Natural killer cell (primary cell): ENCODE measurements at regions not wholly inside any gene's neighbourhood (a gene's known extent, or its start where the extent isn't known, plus 50 kb on each side); places are given as distances from the start of the nearest gene placed in this dataset.

Experiments
- ATAC-seq, 3 donors: fragments of 150-1000 bp in 2 of 3; fragments of 200-7000 bp in 1 of 3; cut with Tn5 transposase; 1 replicate in 1 of 3; 2 replicates in 2 of 3; pipeline ENCODE4 v1.10.0; 2021; ENCODE audit warnings: mild to moderate bottlenecking in 2 of 3, moderate library complexity in 2 of 3
- DNase-seq, 2 donors: peaks; one replicate each; pipeline versions ENCODE4 v3.0.0 to v3.0.0-alpha.2; 2013 to 2021; ENCODE audit warnings: mixed read lengths in 1 of 2
- H3K27ac ChIP-seq: one replicate; pipeline ENCODE4 v1.5.1; 2013; ENCODE audit warnings: mild to moderate bottlenecking, low read length
- H3K27me3 ChIP-seq: one replicate; pipeline ENCODE4 v1.6.1; 2013; ENCODE audit warnings: low read length; ENCODE audit not compliant: control insufficient read depth, insufficient read depth
- H3K36me3 ChIP-seq: one replicate; pipeline ENCODE4 v1.6.1; 2013; ENCODE audit warnings: low read length; ENCODE audit not compliant: control insufficient read depth, insufficient read depth
- H3K4me1 ChIP-seq: one replicate; pipeline ENCODE4 v1.6.1; 2013; ENCODE audit warnings: low read length; ENCODE audit not compliant: control insufficient read depth, insufficient read depth
- H3K4me3 ChIP-seq: one replicate; pipeline ENCODE4 v1.5.1; 2013; ENCODE audit warnings: low read length
- H3K9me3 ChIP-seq: one replicate; pipeline ENCODE4 v1.6.1; 2013; ENCODE audit warnings: low read length; ENCODE audit not compliant: control insufficient read depth, insufficient read depth
- H3K27ac Mint-ChIP-seq, 2 donors: one replicate each; pipeline ENCODE4 v1.8.0; 2022; ENCODE audit warnings: mild to moderate bottlenecking in 2 of 2, mixed read lengths in 2 of 2, moderate library complexity in 1 of 2
- H3K27me3 Mint-ChIP-seq, 2 donors: one replicate each; pipeline ENCODE4 v1.8.0; 2022; ENCODE audit warnings: low read depth in 2 of 2, mixed read lengths in 2 of 2
- H3K36me3 Mint-ChIP-seq: one replicate; pipeline ENCODE4 v1.8.0; 2022; ENCODE audit warnings: mixed read lengths
- H3K4me1 Mint-ChIP-seq, 2 donors: one replicate each; pipeline ENCODE4 v1.8.0; 2022; ENCODE audit warnings: mixed read lengths in 2 of 2
- H3K4me3 Mint-ChIP-seq: one replicate; pipeline ENCODE4 v1.8.0; 2022; ENCODE audit warnings: mild to moderate bottlenecking, moderate library complexity, mixed read lengths
- H3K9me3 Mint-ChIP-seq, 2 donors: one replicate each; pipeline ENCODE4 v1.8.0; 2022; ENCODE audit warnings: mixed read lengths in 2 of 2
- WGBS: methylation state at CpG from one replicate; pipeline ENCODE4 v1.1.7; 2013; ENCODE audit warnings: missing lambda C conversion rate; ENCODE audit not compliant: insufficient coverage; 5-methylcytosine and 5-hydroxymethylcytosine counted together
- intact Hi-C: fragments of 100-400 bp; cut with micrococcal nuclease; formaldehyde crosslinking; loops from one replicate; pipeline ENCODE4 v1.14.2; 2022
- TF ChIP-seq, protein P1 (sequence below): fragments of 200-600 bp; IDR thresholded peaks from one replicate; pipeline ENCODE4 v1.8.0; 2022; ENCODE audit warnings: antibody characterized with exemption

DNA sequence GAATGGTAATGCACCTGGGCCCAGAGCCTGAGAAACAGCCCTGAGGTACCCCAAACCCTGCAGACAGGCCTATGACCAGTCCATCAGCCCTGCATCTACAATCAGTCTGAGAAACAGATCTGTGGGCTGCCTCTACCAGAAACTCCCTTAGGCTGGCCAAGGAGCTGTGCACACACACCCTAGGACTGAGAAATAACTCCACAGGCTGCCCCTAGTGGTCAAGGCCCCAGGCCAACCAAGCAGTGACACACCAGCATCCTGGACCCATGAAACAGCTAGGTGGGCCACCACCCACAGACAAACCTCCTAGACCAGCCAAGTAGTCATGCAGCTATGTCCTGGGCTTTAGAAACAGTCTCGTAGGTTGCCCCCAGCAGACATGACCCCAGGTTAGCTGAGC, 253.6 kb upstream of the VLDLR start:
- no peaks in the 10 kb centered on the region for H3K36me3 Mint-ChIP-seq
- WGBS = 67% methylated on average over 1 of the region's 1 CpG
- no peak overlapping the region for H3K4me3 ChIP-seq
- DNase-seq (no peak), ATAC-seq (no peak)
- H3K4me3 Mint-ChIP-seq = no peak overlapping the region
- no peaks in the 10 kb centered on the region for H3K27me3 ChIP-seq
- H3K4me1 Mint-ChIP-seq = no peaks in the 10 kb centered on the region
- H3K9me3 Mint-ChIP-seq = peaks cover 0 to 3% of the 10 kb centered on the region in 2 donors
- H3K4me1 ChIP-seq = no peaks in the 10 kb centered on the region
- H3K36me3 ChIP-seq = no peaks in the 10 kb centered on the region
- TF ChIP-seq, protein P1, sequence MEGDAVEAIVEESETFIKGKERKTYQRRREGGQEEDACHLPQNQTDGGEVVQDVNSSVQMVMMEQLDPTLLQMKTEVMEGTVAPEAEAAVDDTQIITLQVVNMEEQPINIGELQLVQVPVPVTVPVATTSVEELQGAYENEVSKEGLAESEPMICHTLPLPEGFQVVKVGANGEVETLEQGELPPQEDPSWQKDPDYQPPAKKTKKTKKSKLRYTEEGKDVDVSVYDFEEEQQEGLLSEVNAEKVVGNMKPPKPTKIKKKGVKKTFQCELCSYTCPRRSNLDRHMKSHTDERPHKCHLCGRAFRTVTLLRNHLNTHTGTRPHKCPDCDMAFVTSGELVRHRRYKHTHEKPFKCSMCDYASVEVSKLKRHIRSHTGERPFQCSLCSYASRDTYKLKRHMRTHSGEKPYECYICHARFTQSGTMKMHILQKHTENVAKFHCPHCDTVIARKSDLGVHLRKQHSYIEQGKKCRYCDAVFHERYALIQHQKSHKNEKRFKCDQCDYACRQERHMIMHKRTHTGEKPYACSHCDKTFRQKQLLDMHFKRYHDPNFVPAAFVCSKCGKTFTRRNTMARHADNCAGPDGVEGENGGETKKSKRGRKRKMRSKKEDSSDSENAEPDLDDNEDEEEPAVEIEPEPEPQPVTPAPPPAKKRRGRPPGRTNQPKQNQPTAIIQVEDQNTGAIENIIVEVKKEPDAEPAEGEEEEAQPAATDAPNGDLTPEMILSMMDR = no peak
- no peak overlapping the region for H3K27ac ChIP-seq
- H3K27me3 Mint-ChIP-seq = peaks cover 1 to 3% of the 10 kb centered on the region in 2 donors
- peaks cover 3% of the 10 kb centered on the region for H3K9me3 ChIP-seq
- no peak overlapping the region for H3K27ac Mint-ChIP-seq
- intact Hi-C loops = no loop called here

DNA sequence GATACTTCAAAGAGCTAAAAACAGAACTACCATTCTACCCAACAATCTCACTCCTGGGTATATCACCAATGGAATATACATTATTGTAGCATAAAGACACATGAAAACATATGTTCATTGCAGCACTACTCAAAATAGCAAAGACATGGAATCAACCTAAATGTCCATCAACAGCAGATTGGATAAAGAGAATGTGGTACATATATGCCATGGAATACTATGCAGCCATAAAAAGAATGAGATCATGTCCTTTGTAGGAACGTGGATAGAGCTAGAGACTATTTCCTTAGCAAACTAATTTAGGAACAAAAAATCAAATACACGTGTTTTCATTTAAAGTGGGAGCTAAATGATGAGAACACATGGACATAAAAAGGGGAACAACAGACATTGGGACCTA, 247.9 kb upstream of the VLDLR start:
- Mint-ChIP-seq H3K4me3 (no peak overlapping the region), H3K27me3 (peaks cover 0 to 3% of the 10 kb centered on the region in 2 donors), H3K27ac (no peak overlapping the region), H3K36me3 (no peaks in the 10 kb centered on the region), H3K9me3 (peaks cover 3 to 4% of the 10 kb centered on the region in 2 donors), H3K4me1 (no peaks in the 10 kb centered on the region)
- no peak for DNase-seq
- intact Hi-C loops = no loop called here
- 100% methylated on average over 1 of the region's 2 CpGs for WGBS
- H3K4me1 ChIP-seq = no peaks in the 10 kb centered on the region
- TF ChIP-seq, protein P1 = no peak
- H3K27ac ChIP-seq = no peak overlapping the region
- no peak overlapping the region for H3K4me3 ChIP-seq
- ATAC-seq = no peak
- no peaks in the 10 kb centered on the region for H3K9me3 ChIP-seq
- H3K27me3 ChIP-seq = no peaks in the 10 kb centered on the region
- no peaks in the 10 kb centered on the region for H3K36me3 ChIP-seq

DNA sequence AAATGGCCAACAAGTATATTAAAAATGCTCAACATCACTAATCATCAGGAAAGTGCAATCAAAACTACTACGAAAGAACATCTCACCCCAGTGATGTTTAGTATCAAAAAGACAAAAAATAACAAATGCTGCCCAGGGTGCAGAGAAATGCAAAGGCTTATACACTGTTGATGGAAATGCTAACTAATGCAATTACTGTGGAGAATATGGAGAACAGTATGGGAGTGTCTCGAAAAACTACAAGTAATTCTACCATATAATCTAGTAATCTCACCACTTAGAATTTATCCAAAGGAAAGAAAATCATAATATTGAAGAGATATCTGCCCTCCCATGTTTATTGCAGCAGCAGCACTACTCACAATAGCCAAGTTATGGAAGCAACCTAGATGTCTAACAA, 246.5 kb upstream of the VLDLR start:
- Mint-ChIP-seq H3K9me3 (peaks cover 2 to 3% of the 10 kb centered on the region in 2 donors), H3K4me1 (no peaks in the 10 kb centered on the region), H3K27ac (no peak overlapping the region), H3K27me3 (peaks cover 3% of the 10 kb centered on the region in 2 donors), H3K4me3 (no peak overlapping the region), H3K36me3 (no peaks in the 10 kb centered on the region)
- Histone ChIP-seq H3K36me3 (no peaks in the 10 kb centered on the region), H3K27me3 (no peaks in the 10 kb centered on the region), H3K27ac (no peak overlapping the region), H3K4me1 (no peaks in the 10 kb centered on the region), H3K4me3 (no peak overlapping the region), H3K9me3 (no peaks in the 10 kb centered on the region)
- intact Hi-C loops = no loop called here
- DNase-seq = no peak
- no peak for ATAC-seq
- TF ChIP-seq, protein P1 = no peak
- no CpG with 5 or more reads among the region's 2 CpGs for WGBS

DNA sequence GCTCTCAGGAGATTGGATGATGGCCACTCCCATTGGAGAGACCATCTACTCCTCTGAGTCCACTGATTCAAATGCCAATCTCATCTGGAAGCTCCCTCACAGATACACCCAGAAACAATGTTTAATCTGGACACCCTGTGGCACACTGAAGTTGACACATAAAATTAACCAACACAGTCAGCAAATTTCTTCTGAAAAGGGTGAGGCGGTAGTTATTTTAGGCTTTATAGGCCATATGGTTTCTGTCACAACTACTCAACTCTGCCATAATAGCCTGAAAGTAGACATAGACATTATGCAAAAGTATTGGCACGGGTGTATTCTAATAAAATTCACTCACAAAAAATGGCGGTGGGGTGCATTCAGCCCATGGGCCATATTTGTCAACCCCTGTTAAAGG, 244.5 kb upstream of the VLDLR start:
- Histone ChIP-seq H3K9me3 (no peaks in the 10 kb centered on the region), H3K36me3 (no peaks in the 10 kb centered on the region), H3K27me3 (no peaks in the 10 kb centered on the region), H3K4me3 (no peak overlapping the region), H3K4me1 (no peaks in the 10 kb centered on the region), H3K27ac (no peak overlapping the region)
- intact Hi-C loops = no loop called here
- H3K9me3 Mint-ChIP-seq = peaks cover 2 to 3% of the 10 kb centered on the region in 2 donors
- TF ChIP-seq, protein P1 = no peak
- no peaks in the 10 kb centered on the region for H3K36me3 Mint-ChIP-seq
- no peak for ATAC-seq
- H3K27me3 Mint-ChIP-seq = peaks cover 4 to 8% of the 10 kb centered on the region in 2 donors
- H3K4me3 Mint-ChIP-seq = no peak overlapping the region
- 100% methylated on average over 2 of the region's 3 CpGs for WGBS
- H3K4me1 Mint-ChIP-seq = no peaks in the 10 kb centered on the region
- no peak overlapping the region for H3K27ac Mint-ChIP-seq
- no peak for DNase-seq
